GM21723 (cell line): ENCODE measurements at regions not wholly inside any gene's neighbourhood (a gene's known extent, or its start where the extent isn't known, plus 50 kb on each side); places are given as distances from the start of the nearest gene placed in this dataset.

Source experiments
- ATAC-seq: cut with Tn5 transposase; IDR thresholded peaks from one replicate; pipeline ENCODE4 v1.9.1; 2021; ENCODE audit warnings: mild to moderate bottlenecking, moderate library complexity; ENCODE audit not compliant: unreplicated experiment

DNA sequence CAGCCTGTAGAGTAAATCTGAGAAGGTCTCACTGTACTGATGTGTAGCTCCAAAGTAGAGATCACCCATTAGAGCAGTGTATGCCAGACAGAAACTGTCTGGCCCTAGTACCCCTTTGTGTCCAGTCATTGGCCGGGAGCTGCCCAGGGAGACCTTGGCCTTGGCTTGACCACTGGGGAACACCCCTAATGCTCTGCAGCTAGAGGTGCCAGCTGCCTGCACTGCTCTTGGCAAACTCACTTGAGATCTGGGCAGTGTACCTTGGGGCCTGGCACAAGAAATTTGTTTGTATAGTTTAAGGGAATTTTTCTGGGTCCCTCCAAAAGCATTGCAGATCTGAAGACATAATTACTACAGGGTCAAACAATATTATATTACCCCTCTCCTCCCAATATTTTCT is 78.7 kb upstream of the MPHOSPH6 start:
- no peak for ATAC-seq

DNA sequence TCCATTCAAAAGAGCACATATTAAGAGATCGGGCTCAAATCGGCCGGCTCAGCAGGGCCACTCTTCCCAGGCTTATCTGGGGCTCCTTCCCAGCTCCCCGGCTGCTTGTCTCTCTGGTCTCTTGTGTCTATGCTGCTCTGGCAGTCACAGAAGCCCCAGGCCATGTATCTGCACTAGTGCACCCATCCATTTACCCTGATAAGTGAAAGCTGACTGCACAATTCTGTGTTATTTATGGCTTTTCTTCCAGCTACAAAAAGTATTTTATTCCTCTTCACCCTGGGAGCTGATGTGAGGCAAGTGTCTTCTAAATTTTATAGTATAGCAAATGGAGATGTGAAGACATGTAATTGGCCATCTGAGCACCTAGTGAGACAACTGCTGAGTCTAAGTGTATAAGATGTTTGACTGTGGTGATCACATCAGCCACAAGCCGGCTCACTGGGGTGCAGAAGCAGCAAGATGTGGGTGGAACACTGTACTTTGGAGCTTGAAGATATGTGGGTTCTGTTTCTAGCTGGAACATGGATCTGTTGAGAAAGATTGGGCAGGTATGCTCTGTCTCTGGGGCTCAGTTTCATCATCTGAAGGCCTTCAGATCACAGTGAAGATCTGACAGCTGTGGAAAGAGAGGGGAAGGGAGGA is 78.1 kb upstream of the MPHOSPH6 start:
- no peak for ATAC-seq

DNA sequence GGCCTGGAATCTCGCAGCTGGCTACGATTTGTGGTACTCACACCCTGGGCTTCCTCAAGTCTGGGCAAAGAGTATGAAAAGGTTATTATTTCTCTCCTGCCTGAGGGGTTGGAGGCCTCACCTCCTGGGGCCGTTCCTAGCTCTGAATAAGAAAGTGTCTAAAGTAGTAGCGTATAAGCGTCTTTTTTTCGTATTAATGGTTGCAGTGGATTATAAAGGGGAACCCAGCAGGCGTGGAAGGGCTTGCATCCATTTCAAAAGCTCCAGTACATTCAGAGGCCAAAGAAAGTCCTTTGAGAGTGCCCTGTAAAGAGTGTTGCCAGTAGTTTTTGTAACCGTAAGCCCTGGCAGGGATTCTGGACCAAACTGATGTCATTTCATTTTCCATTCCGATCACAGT is 72.2 kb upstream of the MPHOSPH6 start:
- no peak for ATAC-seq

DNA sequence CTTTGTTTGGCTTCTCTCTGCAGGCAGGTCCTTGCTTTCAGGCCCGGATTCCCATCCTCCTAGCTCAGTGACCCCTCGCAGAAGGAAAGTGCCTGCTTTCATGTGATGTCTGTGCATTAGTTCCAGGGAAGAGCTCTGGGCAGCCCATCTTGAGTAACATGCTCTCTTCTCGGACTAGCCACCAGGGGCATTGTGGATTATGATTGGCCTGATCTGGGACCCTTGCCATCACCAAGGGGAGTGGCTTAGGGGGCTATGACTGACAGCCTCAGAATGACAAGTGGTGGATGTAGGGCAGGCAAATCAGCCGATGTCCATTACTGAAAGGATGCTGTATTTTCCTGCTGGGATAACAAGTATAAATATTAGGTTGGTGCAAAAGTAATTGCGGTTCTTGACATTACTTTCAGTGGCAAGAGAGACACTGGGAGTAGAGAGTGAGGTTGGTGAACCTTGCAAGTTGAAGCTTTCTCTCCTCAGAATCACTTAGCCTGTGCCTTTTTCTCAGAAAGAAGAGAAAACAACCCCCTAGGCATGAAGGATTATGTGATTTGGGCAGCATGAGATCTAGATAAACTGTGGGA is 71.5 kb upstream of the MPHOSPH6 start:
- ATAC-seq, result no peak

DNA sequence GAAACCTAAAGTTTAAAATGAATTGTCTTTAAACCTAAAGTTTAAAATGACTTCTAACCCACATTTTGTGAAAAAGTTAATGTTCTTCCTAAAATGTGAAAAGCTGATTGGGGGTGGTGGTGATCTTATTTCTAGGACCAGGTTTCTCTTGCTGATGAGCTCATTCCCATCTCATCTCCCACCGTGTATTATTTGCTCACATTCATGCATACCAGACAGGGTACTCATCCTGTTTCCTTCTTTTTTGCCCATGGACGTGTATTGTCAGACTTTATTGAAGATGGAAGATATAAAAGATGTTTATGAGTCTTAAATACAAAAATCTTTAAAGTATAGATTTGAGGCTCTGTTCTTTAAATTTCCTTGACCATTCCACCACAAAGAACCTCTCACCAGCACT is 70.1 kb upstream of the MPHOSPH6 start:
- ATAC-seq, result no peak

DNA sequence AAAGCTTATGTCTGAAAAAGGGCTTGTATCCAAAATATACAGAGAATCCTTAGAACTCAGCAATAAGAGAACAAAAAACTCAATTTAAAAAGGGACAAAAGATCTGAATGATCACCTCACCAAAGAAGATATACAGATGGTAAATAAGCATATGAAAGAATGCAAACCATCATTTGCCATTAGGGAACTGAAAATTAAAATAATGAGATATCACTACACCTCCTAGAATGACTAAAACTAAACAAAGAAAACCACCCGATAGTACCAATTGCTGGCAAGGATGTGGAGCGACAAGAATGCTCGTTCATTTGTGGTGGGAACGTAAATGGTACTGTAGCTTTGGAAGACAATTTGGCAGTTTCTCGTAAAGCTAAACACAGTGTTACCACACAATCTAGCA is 66.9 kb upstream of the MPHOSPH6 start:
- ATAC-seq, result no peak

DNA sequence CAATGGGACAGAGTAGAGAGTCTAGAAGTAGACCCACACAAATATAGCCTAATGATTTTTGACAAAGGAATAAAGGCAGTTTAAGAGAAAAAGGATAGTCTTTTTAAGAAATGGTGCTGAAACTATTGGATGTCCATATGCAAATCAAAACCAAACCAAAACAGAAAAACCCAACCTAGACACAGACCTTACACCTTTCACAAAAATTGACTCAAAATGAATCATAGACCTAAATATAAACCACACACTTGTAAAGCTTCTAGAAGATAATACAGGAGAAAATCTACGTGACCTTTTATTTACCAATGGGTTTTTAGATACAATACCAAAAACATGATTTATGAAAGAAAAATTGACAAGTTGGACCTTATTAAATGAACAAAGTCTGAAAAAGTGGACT is 66.4 kb upstream of the MPHOSPH6 start:
- ATAC-seq, result no peak

DNA sequence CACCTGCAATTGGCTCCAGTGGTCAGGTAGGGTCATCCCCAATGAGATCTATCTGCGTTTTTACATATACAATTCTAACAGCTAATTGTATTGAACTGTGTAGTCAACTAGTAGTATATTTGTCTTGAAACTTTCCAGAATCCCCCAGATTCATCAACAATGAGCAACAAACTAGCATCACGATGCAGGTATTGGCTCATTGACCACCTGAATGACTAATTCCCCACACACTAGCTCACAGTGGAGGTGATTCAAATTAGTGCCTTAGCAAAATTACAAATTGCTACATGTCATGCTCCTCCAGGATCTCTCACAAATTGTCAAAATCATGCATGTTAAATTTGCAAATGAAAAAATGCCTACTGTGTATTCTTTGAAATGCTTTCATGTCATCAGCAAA is 62.8 kb upstream of the MPHOSPH6 start:
- ATAC-seq, result no peak

DNA sequence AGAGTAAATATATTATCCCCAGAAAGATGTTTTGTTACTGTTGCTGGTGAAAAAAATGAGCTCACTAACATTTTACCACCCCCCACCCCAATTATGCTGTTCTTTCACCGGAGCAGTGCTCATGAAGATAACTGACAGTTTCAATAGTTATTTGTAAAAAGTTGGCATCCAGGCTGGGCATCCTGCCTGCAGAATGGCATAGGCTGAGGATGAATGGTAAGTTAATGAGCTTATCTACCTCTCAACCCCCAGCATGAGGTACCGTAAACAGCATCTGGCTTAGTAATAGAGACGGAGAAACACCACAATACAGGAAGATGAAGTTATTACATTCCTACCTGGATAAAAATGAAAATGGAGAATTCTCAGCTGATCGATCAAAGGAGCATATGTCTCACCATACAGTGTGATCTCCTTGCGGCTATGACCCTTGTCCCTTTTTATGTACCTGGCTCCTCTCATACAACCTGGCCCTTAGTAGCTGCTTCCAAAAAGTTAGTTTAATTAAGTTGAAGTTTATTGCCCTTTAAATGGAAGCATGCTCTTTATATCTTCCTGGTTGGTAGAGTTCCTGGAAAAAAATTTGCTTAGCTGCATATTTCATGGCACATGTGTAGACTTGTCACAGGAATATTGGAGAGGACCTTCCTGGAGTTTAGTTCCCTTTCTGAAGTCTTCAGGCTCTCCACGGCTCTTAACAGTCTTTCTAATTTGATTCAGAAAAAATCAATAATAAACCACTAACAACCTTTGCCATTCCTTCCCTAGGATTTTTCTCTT is 61.2 kb upstream of the MPHOSPH6 start:
- no peak for ATAC-seq

DNA sequence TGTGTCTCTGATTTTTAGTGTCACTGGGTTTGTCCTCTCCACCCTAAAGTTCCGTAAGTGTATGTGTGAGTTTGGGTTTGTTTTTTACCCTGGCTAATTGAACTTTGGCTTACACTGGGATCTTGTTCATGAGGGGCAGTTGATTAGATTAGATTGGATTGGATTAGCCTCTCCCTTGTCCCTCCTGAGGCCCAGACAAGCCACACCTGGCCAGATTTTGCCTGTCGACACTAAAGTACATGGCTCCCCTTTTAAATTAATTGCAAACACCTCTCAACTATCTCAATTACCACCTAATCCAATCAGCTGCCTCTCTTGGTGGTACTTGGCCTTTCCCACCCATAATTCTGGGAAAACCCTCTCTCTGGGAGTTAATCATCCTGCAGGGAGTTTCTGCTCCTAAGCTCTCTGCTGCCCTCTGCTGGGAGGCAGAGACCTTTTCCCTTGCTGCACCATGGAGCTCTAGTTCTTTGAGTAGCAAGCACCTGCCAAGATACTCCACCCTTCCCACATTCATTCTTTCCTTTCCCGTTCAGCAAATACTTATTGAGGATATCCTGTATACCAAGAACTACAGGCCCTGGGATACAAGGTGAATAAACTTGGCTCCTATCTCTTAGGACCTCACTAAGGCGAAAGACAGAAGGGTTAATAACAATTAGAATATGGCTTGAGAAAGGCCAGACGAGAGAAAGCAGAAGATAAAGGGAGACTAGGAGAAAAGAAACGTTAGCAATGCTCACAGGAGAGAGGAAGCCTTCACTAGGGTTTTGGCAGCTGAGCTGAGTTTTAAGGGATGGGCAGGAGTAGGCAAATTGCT is 60.0 kb upstream of the MPHOSPH6 start:
- no peak for ATAC-seq

DNA sequence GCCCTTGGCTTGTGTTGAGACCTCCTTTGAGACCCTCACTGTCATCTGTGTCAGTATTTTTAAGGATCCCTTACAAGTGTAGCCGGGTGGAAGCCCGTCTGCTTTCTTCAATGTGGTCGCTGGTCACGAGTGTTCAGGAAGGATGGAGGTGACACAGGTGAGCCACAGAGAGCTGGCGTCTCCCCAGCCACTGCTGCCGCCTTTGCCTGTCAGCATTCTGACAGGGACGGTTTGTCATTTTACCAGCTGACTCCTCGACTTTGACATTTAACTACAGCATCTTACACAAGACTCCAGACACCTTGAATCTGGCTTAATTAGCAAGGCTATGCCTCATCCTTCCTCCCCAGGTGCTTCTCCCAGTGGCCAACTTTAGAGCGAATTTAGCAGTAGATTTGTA is 56.3 kb upstream of the MPHOSPH6 start:
- ATAC-seq, result no peak

DNA sequence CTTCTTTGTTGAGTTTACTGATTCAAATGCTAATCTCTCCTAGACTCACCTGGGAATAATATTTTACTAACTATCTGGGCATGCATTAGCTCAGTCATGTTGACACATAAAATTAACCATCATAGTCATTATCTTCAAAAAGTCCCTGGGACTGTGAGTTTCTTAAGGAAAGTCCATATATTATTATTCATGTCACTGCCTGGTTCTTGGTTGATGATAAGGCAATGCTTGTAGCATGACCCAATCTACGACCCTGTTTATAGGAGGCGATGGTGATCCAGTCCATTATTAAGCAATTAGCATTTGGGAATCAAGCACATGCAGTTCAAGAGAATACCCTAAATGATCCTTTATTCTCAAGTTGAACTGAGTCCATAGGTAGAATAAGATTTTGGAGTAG is 54.8 kb upstream of the MPHOSPH6 start:
- no peak for ATAC-seq

DNA sequence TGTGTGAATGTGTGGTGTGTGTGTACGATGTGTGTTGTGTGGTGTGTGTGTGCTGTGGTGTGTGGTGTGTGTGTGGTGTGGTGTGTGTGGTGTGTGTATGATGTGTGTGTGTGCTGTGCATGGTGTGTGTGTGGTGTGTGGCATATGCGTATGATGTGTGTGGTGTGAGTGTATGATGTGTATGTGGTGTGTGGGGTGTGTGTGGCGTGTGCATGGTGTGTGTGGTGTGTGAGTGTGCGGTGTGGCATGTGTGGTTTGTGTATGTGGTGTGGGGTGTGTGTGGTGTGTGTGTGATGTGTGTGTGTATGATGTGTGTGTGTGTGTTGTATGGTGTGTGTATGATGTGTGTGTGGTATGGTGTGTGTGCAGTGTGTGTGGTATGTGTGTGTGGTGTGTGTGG is 50.5 kb upstream of the MPHOSPH6 start:
- no peak for ATAC-seq
